Mesothelial cell of epicardium (in vitro differentiated cells): ENCODE measurements at regions not wholly inside any gene's neighbourhood (a gene's known extent, or its start where the extent isn't known, plus 50 kb on each side); places are given as distances from the start of the nearest gene placed in this dataset.
A peak's percentile ranks its signal among the peaks of the same experiment; 100 is the strongest.

ENCODE experiments used
- DNase-seq, 2 experiments: peaks; one replicate each; pipeline ENCODE4 v3.0.0; 2021; ENCODE audit warnings: low spot score in 2 of 2; ENCODE audit not compliant: unreplicated experiment in 2 of 2
- H3K27ac Mint-ChIP-seq: 2 replicates; pipeline ENCODE4 v1.8.0; 2021; ENCODE audit warnings: mixed read lengths
- H3K27me3 Mint-ChIP-seq: 2 replicates; pipeline ENCODE4 v1.8.0; 2021; ENCODE audit warnings: low read depth, mixed read lengths
- H3K36me3 Mint-ChIP-seq: 2 replicates; pipeline ENCODE4 v1.8.0; 2021; ENCODE audit warnings: mixed read lengths
- H3K4me1 Mint-ChIP-seq: 2 replicates; pipeline ENCODE4 v1.8.0; 2021; ENCODE audit warnings: mixed read lengths
- H3K4me3 Mint-ChIP-seq: 2 replicates; pipeline ENCODE4 v1.8.0; 2021; ENCODE audit warnings: mild to moderate bottlenecking, moderate library complexity, mixed read lengths
- H3K9me3 Mint-ChIP-seq: 2 replicates; pipeline ENCODE4 v1.8.0; 2021; ENCODE audit warnings: mixed read lengths
- CTCF ChIP-seq: fragments of 200-600 bp; sonication (generic); IDR thresholded peaks from one replicate; pipeline ENCODE4 v1.5.0; 2021; ENCODE audit warnings: antibody characterized with exemption; ENCODE audit not compliant: unreplicated experiment

GRCh38 chr3:120850381-120851295 is 57.4 kb upstream of the STXBP5L start:
- no peak for DNase-seq
- Mint-ChIP-seq H3K36me3 (no peaks in the 10 kb centered on the region), H3K9me3 (no peaks in the 10 kb centered on the region), H3K4me1 (peaks cover 4% of the 10 kb centered on the region), H3K27ac (no peak overlapping the region), H3K27me3 (peaks cover 6% of the 10 kb centered on the region), H3K4me3 (no peak overlapping the region)
- TF ChIP-seq CTCF: no peak

- no peaks in the 10 kb centered on the region for H3K36me3 Mint-ChIP-seq
- H3K9me3 Mint-ChIP-seq: no peaks in the 10 kb centered on the region
- TF ChIP-seq CTCF: no peak
Measured at GRCh38 chr3:120852412-120852811, 55.6 kb upstream of the STXBP5L start.

GRCh38 chr3:120853416-120853815 is 54.6 kb upstream of the STXBP5L start:
- Mint-ChIP-seq H3K4me1 (peaks cover 12% of the 10 kb centered on the region), H3K36me3 (no peaks in the 10 kb centered on the region), H3K9me3 (no peaks in the 10 kb centered on the region), H3K27ac (no peak overlapping the region), H3K4me3 (no peak overlapping the region), H3K27me3 (no peaks in the 10 kb centered on the region)
- TF ChIP-seq CTCF: no peak
- DNase-seq: no peak

More at GRCh38 chr3:120852412-120852811, 55.6 kb upstream of the STXBP5L start:
- no peak for DNase-seq
- Mint-ChIP-seq H3K4me1 (peaks cover 12% of the 10 kb centered on the region), H3K27ac (no peak overlapping the region), H3K27me3 (no peaks in the 10 kb centered on the region), H3K4me3 (no peak overlapping the region)

- no peak overlapping the region for H3K4me3 Mint-ChIP-seq
- DNase-seq: no peak
- H3K9me3 Mint-ChIP-seq: no peaks in the 10 kb centered on the region
- H3K36me3 Mint-ChIP-seq: no peaks in the 10 kb centered on the region
- peaks cover under 1% of the 10 kb centered on the region for H3K27me3 Mint-ChIP-seq
- TF ChIP-seq CTCF: no peak
- peaks cover 12% of the 10 kb centered on the region for H3K4me1 Mint-ChIP-seq
- H3K27ac Mint-ChIP-seq: no peak overlapping the region
Measured at GRCh38 chr3:120854908-120855526, 53.0 kb upstream of the STXBP5L start.

- no peak for TF ChIP-seq CTCF
- peaks cover 5% of the 10 kb centered on the region for H3K27me3 Mint-ChIP-seq
- DNase-seq: peak; percentile 22 to 43
- peaks cover 12% of the 10 kb centered on the region for H3K4me1 Mint-ChIP-seq
- H3K36me3 Mint-ChIP-seq: no peaks in the 10 kb centered on the region
- H3K27ac Mint-ChIP-seq: peak overlapping the region; percentile 44
- no peaks in the 10 kb centered on the region for H3K9me3 Mint-ChIP-seq
- no peak overlapping the region for H3K4me3 Mint-ChIP-seq
Measured at GRCh38 chr3:120855665-120856437, 52.2 kb upstream of the STXBP5L start.
